K562 (cell line): ENCODE measurements at regions not wholly inside any gene's neighbourhood (a gene's known extent, or its start where the extent isn't known, plus 50 kb on each side); places are given as distances from the start of the nearest gene placed in this dataset.

Experiments
- CHD7 ChIP-seq: fragments of 200-600 bp; sonication (generic); IDR thresholded peaks from one replicate; pipeline ENCODE4 v1.6.1; 2012; ENCODE audit warnings: mild to moderate bottlenecking, low read depth, low read length, inconsistent platforms
- ELF1 ChIP-seq: fragments of 200-800 bp; sonication (Bioruptor generic); IDR thresholded peaks from 2 replicates; pipeline ENCODE4 v1.6.1; 2016; ENCODE audit warnings: missing genetic modification characterization, missing compliant biosample characterization
- HNRNPK ChIP-seq: fragments of 200-400 bp; formaldehyde crosslinking; IDR thresholded peaks from one replicate; pipeline ENCODE4 v1.6.1; 2018; ENCODE audit warnings: mild to moderate bottlenecking, low read depth, low read length; ENCODE audit not compliant: poor library complexity, severe bottlenecking
- KHSRP ChIP-seq: fragments of 450-650 bp; IDR thresholded peaks from 2 replicates; pipeline ENCODE4 v1.6.1; 2017
- MEF2D ChIP-seq: conservative IDR thresholded peaks from 2 replicates; pipeline ENCODE4 v1.6.1; 2016; ENCODE audit warnings: low read depth, missing genetic modification characterization, missing compliant biosample characterization
- MXI1 ChIP-seq: IDR thresholded peaks from 2 replicates; pipeline ENCODE4 v1.6.1; 2011; ENCODE audit warnings: low read depth, mild to moderate bottlenecking, improper control_type of control experiment, low read length
- NCOA1 ChIP-seq: fragments of 450-650 bp; IDR thresholded peaks from 2 replicates; pipeline ENCODE4 v1.6.1; 2016; ENCODE audit warnings: low read depth
- POU5F1 ChIP-seq: fragments of 150-350 bp; IDR thresholded peaks from 2 replicates; pipeline ENCODE4 v1.6.1; 2014; ENCODE audit warnings: borderline replicate concordance, low read length, low read depth, mild to moderate bottlenecking; ENCODE audit not compliant: partially characterized antibody
- SETDB1 ChIP-seq: IDR thresholded peaks from one replicate; pipeline ENCODE4 v1.6.1; 2012; ENCODE audit warnings: low read length, control low read depth, inconsistent platforms
- SMAD1 ChIP-seq: fragments of 150-350 bp; IDR thresholded peaks from 2 replicates; pipeline ENCODE4 v1.6.1; 2014; ENCODE audit warnings: low read length, low read depth; ENCODE audit not compliant: partially characterized antibody
- SMARCA4 ChIP-seq: fragments of 450-650 bp; IDR thresholded peaks from 2 replicates; pipeline ENCODE4 v1.6.1; 2016
- ZKSCAN3 ChIP-seq: fragments of 250-450 bp; sonication (Bioruptor Pico); IDR thresholded peaks from 2 replicates; pipeline ENCODE4 v1.4.0; 2020
- ZKSCAN8 ChIP-seq: fragments of 200-800 bp; sonication (Bioruptor generic); IDR thresholded peaks from 2 replicates; pipeline ENCODE4 v1.6.1; 2016; ENCODE audit warnings: missing genetic modification characterization, missing compliant biosample characterization
- ZNF239 ChIP-seq: fragments of 250-450 bp; sonication (Bioruptor Pico); IDR thresholded peaks from 2 replicates; pipeline ENCODE4 v1.4.0; 2020; ENCODE audit warnings: mild to moderate bottlenecking
- ZSCAN29 ChIP-seq: fragments of 450-650 bp; IDR thresholded peaks from 2 replicates; pipeline ENCODE4 v1.6.1; 2017
- TF ChIP-seq, protein P1 (sequence below): sonication (generic); formaldehyde crosslinking; IDR thresholded peaks from 2 replicates; pipeline ENCODE4 v1.8.0; 2022; ENCODE audit warnings: missing genetic modification reagents, mild to moderate bottlenecking, borderline replicate concordance

DNA sequence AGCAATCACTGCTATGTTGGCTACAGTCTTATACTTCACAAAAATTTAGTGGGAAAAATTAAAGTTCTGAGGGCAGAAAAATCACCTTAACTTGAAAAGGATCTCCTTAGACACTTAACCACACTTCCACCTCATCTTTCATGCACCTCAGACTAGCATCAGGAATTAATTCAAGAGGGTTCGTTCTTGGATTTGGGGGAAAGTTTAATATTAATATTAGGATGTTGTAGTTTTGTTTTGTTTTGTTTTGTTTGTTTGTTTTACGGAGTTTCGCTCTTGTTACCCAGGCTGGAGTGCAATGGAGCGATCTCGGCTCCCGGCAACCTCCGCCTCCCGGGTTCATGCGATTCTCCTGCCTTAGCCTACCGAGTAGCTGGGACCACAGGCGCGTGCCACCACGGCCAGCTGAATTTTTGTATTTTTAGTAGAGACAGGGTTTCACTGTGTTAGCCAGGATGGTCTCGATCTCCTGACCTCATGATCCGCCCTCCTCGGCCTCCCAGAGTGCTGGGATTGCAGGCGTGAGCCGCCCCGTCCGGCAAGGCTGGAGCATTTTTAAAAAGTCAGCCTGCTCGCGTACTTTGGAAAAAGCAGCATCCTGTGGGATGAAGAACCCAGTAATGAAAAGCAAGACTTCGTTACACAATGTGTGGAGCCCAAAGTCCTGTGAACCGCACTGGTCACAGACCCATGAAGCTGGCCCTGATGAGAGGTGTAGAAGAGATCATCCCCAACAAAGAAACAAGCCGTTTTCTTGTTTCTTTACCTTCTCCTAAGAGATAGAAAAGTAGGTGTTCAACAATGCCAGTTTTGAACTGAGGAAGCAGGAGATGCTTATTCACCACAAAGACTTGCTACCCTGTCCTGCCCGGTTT lies 194.9 kb downstream of the GPX5 start (continued):
- TF ChIP-seq CHD7 (no peak), MEF2D (tag) (no peak), POU5F1 (no peak), SMAD1 (peak; percentile 87), ELF1 (tag) (no peak), ZKSCAN8 (CRISPR knock-in tag) (no peak), HNRNPK (no peak), NCOA1 (no peak), KHSRP (peak; percentile 55; the same call in 1 of the 2 replicates), ZKSCAN3 (no peak), ZSCAN29 (no peak), SMARCA4 (no peak; the same call in 1 of the 2 replicates), MXI1 (peak; percentile 44; the same call in 1 of the 2 replicates), SETDB1 (no peak), ZNF239 (no peak)
- TF ChIP-seq, protein P1, sequence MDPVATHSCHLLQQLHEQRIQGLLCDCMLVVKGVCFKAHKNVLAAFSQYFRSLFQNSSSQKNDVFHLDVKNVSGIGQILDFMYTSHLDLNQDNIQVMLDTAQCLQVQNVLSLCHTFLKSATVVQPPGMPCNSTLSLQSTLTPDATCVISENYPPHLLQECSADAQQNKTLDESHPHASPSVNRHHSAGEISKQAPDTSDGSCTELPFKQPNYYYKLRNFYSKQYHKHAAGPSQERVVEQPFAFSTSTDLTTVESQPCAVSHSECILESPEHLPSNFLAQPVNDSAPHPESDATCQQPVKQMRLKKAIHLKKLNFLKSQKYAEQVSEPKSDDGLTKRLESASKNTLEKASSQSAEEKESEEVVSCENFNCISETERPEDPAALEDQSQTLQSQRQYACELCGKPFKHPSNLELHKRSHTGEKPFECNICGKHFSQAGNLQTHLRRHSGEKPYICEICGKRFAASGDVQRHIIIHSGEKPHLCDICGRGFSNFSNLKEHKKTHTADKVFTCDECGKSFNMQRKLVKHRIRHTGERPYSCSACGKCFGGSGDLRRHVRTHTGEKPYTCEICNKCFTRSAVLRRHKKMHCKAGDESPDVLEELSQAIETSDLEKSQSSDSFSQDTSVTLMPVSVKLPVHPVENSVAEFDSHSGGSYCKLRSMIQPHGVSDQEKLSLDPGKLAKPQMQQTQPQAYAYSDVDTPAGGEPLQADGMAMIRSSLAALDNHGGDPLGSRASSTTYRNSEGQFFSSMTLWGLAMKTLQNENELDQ (CRISPR knock-in tag): no peak
